ENCODE measurements at regions not wholly inside any gene's neighbourhood (a gene's known extent, or its start where the extent isn't known, plus 50 kb on each side); places are given as distances from the start of the nearest gene placed in this dataset.
A peak's percentile ranks its signal among the peaks of the same experiment; 100 is the strongest.

DNA sequence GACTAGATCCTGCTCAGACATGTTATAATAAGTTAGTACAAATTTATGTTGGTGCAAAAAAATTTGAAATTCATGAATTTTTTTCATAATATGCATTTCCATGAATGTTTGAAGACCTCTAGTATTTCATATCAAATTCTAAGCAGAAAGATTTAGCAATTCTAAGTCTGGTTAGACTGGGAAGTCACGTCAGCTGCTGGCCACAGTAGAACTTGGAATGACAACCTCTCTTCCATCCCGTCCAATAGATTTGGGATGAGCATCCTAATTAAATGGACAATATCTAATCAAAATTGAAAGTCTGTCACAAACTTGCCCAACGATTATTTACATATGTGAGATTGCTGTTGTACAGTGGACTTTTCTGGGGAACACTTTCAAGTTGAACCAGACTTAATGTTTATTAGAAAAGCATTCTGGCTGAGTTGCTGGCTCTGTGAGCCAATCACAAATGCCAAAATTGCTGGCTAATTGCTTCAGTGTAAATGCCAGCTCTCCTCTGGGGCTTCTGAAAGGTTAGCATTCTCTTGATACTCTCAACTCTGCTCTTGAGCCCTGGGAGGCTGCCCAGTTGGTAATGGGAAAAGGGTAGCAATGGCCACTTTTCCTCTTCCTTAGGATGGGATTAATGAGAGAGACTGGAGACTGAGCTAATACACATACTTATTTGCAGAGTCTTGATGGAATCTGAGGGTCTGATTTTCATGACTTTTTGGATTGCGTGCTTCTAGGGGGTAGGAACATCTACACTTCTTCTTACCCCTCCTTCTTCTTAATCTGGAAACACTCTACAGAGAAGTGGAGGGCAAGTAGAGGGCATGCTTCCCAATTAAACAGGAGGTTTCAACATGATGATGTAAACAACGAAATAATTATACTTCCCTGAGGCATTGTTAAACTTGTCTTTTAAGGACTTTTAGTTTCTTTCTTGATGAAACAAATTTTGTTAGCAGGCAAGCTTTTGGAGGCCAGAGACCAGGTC is 253.5 kb downstream of the BAMBI start:
- no peak for DNase-seq

DNA sequence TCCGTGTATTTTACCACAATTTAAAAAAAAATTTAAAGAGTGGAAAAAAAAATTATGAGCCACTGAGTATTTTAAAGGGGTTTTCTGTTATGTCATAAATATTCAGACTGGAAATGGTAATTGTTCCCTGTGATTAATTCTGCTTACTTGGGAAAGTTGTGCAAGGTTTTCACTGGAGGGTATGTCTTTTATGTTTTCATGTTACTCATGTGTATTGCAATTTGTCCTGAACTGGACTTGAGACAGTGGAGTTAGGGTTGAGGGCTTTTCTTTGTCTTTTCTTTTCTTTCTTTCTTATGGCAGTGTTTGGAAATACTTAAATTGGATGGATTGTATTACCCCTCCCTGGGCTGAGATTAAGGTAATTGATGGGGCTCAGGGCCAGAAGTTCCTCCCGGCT is 257.7 kb downstream of the BAMBI start:
- DNase-seq: no peak

DNA sequence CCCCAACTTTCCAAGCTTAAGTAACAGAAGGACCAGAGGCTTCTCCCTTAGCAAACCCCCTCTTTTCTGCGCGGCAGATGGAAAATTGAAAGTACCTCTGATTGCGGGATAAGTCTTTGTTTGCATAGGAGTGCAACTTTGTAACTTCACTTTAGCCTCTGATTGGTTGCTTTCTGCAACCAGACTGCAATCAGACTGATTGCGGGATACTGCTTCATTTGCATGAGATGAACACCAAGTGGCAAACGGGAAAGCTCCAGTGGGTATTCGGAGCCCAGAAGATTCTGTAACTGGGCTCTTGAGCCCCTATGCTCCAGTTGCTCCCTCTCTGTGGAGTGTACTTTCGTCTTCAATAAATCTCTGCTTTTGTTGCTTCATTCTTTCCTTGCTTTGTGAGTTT is 260.6 kb downstream of the BAMBI start:
- no peak for DNase-seq

DNA sequence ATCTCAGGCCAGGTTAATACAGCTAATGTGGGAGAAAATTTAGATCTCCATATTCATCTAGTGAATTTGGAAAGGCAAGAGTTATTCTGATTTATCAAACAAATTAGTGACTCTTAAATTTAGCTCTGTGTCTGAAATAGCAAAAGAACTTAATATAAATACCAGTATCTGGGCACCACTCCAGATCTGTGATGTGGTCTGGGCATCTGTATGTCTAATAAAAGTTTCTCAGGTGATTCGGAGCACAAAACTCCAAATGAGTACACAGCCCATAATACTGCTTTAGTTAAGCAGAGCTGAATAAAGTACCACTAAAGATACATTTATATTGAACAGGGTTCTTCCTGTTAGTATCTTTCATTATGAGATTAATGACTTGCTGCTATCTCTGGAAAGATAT is 261.4 kb downstream of the BAMBI start:
- DNase-seq: no peak

DNA sequence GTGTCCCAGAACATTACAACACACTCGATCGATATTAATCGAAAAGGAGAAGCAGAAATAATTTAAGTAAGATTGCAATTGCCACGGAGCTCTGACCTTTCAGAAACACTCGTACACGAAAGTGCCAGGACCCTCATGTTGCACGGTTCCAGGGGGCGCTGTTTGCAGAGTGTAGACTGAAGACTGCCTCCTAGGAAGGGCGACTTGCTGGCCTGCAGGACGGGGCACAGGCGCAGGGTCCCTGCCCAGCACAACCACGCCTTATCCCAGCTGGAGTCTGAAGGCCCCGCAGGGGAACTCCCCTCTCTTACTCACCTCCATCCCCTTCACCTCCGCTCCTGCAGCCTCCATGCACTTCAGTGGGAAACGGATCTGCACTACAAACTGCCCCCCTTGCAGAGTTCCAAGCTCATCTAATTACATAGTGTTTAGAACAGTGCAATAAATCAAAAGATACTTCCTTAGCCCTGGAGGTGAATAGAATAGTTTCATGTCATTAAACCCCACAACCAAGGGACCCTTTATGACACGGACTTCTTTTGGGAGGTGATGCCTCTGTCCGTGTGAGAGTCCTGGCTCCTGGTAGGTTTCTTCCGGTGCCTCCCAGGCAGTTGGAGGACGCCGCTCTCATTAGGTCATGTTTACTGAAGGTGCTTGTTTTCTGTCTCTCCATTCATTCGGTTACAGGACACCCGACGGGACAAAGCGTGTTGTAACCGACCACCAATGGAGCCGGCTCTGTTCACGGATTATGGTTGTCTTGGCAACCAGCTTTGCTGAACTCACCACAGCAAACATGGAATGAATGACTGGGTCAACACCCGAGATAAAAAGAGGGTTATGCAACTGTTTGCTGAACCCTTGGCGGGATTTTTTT is 262.2 kb downstream of the BAMBI start:
- peak; percentile 28 for DNase-seq

DNA sequence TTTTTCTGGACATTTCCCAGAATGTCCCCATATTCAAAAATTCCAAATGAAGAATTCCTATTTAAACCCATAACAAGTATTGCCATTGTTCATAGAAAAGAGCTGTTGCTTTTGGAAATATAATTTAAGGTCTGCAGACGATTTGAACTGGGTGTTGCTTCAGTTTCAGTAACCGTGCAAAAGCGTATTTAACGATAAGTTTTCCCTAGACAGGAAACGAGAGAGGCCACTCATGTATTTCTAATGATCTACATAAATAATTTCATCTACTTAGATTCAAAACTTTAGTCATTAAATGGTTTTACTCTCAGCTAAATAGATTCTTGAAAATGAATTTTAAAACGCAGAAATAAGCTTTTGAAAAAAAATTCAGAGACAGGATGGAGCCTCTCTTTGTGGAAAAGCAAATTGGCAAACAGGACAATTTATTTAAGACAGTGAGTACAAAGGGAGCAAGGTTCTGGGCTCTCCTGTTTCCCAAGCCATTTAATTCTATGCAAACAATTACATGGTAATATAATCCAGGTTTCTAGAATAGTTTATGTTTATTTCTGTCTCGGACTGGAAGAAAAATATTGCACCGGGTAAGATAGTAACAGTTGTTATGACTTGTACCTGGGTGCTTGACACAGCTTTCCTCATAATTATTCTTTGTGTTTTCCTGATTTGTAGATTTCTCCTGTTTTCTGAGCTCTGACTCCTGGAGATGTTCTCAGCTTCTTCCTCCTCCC is 263.0 kb downstream of the BAMBI start:
- DNase-seq: peak; percentile 10

DNA sequence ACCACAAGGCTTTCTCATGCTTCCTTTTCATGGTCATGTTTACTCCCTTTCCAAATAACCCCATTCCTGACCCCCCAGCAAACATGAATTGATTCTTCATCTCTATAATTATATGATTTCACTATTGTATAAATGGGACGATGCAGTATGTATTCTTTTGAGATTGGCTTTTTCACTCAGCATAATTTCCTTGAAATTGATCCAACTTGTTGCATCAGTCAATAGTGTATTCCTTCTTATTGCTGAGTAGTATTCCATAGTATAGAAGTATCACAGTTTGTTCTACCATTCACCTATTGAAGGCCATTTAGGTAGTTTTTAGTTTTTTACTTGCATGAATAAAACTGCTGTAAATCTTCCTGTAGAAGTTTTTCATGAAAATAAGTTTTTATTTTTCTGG is 264.7 kb downstream of the BAMBI start:
- DNase-seq: no peak

DNA sequence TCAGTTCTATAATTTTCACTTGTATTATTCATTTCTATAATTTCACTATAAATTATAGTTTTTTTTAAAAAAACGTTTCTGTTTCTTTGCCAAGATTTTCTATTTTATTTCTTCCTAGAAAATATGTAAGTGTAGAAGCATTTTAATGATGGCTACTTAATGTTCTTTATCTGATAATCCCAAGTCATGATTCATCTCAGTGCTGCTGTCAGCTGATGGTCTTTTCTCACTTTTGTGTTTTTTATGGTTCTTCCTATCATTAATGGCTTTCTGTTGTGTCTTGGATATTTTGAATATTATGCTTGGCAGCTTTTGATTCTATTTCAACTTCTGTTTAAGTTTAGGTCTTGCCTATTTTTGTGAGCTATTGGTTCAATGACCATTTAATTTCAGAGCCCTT is 268.6 kb downstream of the BAMBI start:
- no peak for DNase-seq

DNA sequence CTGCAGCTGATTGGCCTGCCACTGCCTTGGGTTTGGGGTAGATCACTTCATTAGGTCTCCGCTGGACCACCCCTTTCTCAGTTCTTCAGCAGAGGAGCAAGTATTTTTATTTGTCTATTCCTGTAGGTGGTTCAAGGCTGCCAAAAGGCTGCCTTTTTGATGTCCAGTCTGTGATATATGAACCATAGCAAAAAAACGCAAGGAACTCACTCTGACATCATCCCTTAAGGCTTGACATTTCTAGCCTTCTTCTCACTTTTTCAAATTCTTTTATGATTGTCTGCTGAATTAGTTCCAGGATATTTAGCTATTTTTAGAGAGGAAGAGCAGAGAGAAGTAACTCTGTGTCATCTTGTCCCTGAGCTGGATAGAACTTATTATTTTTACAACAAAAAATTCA is 269.2 kb downstream of the BAMBI start:
- DNase-seq: no peak

DNA sequence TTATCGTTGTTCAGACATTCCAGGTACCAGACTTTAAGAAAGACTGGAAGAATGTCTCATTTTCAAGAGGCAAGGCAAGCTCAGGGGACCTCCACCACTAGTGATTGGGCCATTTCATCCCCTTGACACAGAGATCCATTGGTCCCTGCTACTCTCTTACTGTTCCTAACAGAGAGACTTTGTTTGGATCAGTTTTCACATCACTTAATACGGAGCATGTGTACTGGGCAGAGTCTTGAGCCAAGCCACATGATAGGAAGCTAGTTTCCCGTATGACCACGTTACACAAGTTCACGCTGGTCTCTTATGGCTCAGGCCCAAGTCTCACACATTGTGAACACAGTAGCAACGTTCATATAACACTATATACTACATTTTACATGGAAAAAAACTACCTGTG is 269.9 kb downstream of the BAMBI start:
- DNase-seq: no peak

DNA sequence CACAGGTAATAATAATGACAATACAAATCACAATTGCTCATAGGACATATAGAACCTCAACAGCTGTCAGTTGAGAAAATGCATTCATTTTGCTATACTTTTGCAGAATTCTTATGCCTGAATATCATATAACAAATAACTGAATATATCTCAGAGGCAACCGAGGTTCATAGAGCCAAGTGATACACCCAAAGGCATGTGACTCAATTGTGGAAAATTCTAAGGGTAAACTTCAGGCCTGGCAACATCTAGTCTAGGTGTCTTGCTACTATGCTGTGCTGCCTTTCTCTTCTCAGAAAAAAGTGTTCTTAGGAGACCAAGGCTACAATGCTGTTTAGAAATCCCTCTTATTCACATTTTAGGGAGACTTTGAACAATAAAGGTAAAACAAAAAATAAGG is 270.7 kb downstream of the BAMBI start:
- no peak for DNase-seq

DNA sequence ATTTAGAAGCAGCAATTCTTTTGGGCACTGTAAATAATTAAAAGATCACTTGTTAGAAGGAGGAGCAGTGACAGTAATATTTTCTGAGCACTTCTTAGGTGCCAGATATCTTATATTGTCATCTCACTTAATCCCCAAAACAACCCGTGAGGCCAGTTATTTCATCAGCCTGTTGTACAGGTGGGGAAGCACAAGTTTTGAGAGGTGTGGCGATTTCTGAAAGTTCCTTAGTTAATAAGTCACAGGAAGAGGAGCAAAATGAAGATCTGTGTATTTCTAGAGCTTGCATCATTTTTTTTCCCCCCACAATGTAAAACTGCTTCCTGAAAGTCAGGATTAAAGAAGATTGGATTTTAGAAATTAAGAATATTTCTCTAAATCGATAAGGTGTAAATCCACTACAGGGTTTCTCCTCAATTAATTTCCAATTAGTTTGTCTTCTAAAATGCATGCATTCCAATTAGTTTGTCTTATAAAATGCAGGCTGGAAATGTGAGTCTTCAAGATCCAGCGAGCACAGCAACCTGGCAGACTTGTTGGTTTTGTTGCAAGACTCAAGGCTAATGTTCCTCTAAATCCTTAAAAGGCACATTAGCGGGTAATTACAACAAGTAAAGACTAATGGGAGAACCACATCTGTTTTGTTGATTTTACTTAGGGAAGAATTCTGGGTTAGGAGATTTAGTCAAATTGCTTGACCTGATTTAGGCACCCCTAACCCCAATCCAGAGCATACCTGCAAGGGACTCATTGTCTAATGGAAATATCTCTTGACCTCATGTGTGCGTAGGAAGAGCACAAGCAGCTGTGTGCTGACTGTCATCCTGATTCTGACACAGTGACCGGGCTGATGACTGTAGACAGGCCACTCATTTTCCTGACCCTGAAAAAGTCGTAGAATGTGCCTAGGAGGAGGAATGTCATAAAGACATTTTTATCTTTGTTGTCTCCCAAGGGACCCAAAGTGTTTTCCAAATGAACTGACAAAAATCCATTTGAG is 272.0 kb downstream of the BAMBI start:
- no peak for DNase-seq

DNA sequence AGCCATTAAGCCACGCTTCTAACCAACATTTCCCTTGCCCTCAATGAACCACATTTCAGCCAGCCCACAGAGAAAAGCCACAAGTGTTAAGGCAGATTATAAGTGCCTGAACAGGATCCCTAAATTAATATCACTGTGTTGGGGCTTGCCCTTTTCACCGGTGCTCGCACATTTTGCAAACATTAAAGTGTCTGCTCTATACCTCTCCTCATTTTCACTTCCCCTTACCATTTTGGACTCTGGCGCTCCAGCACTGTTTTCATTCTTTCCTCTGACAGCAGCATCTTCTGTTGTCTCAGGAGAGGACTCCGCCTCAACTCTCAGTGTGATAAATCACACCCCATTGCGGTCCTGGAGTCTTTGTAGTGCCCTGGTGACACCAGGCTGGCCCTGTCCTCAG is 274.2 kb downstream of the BAMBI start:
- DNase-seq: no peak

DNA sequence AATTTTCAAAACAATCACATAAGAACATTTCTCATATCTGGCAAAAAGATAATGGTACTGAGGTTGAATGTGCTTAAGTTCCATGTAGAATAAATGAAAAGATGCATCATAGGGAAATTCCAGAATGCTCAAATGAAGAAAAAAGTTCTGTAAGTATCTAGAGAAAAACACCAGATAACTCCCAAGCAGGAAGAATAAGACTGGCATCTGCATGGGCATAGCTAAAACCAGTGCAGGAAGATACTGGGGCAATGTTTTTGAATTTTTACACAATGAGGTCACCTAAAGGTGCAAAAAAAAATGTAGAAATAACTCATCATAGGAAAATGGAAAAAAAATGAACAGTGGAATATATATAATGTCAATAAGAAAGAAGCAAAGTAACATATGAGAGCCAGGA is 275.2 kb downstream of the BAMBI start:
- DNase-seq: no peak

DNA sequence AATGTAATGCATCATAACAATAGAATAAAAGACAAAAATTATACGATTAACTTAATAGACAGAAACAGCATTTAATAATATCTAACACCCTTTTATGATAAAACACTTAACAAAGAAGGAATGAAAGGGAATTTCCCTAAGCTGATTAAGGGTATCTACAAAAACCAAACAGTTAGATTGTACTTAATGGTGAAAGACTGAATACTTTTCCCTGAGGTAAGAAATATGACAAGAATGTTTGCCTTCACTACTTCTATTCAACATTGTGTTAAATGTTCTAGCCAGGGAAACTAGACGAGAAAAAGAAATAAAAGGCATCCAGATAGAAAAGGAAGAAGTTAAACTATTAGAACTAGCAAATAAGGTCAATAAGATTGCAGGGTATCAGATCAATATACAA is 276.9 kb downstream of the BAMBI start:
- DNase-seq: no peak

DNA sequence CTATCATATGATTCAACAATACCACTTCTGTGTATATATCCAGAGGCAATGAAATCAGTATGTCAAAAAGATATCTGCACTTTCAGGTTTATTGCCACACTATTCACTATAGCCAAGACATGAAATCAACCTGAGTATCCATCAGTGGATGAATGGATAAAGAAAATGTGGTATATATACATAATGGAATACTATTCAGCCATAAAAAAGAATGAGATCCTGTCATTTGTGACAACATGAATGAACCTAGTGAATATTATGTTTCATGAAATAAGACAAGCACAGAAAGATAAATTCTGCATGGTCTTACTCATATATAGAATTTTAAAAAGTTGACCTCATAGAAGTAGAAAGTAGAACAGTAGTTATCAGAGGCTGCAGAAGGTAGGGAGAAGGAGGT is 281.1 kb downstream of the BAMBI start:
- no peak for DNase-seq

DNA sequence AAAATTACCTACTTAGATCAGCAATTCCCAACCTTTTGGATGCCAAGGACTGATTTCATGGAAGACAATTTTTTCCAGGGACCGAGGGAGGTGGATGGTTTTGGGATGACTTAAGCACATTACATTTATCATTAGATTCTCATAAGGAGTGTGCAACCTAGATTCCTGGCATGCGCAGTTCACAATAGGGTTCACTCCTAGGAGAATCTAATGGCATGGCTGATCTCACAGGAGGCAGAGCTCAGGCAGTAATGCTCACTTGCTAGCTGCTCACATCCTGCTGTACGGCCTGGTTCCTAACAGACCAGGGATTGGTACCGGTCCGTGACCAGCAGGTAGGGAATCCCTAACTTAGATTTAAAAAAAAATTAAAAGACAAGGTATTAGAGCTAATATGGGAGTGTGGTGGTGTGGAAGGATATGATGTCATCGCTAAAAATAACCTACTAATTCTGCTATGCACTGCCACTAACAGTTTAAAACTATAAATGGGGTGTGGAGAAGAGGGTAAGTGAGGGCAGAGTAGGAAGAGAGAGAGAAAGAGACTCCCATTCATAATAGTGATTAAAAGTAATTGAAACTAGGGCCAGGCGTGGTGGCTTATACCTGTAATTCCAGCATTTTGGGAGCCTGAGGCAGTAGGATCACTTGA is 282.7 kb downstream of the BAMBI start:
- DNase-seq: peak; percentile 2

DNA sequence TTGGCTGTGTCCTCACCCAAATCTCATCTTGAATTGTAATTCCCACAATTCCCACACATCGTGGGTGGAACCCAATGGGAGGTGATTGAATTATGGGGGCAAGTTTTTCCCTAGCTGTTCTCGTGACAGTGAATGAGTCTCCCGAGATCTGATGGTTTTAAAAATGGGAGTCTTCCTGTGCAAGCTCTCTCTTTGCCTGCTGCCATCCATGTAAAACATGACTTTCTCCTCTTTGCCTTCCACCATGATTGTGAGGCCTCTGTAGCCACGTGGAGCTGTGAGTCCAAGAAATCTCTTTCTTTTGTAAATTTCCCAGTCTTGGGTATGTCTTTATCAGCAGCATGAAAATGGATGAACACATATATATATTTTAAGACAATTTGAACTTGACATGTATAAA is 285.4 kb downstream of the BAMBI start:
- DNase-seq: no peak

DNA sequence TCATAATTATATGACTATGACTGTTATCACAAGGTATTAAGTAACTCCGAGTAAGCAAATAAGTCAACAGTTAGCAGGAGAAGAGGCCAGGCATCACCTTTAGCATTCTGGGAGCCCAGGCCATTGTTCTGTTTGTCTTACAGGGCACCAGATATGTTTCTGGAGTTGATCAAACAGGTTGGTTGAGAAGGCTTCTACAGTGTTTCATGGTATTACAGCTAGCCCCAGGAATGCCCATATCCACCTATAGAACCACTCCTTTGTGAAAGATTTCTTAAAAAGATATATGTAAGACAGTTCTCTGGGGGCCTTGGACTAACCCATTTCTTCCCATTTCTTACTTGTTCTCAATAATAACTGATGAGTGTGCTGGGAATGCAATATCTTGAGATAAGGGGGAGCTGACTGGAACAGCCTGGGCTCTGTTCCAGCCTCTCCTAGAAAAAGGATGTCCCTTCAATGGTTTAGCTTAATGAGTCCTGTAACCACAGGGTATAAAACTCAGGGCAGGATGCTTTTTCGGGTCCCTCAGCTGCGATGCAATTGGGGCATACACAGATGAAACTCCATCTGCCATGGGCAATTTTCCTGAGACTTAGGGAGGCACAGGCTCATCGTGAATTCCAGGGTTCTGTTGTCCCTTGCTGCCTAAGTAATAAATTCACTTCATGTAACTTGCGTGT is 286.4 kb downstream of the BAMBI start:
- no peak for DNase-seq

DNA sequence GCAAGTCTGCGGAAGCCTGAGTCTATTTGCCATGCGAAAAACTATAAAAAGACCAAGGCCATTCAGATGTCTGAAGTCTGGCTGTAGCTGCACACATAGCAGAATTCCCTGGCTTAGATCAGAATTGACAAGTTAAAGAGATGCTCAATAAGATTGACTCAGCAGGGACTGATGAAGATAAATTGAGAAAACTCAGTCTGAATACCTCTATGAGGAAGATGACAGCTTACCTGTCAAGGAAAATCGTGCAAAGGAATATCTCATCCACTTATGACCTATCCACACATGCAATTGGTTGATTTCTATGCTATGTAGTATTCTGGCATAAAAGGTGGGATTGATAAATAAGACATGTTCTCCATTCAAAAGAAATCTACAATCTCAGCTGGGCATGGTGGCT is 288.6 kb downstream of the BAMBI start:
- DNase-seq: no peak

DNA sequence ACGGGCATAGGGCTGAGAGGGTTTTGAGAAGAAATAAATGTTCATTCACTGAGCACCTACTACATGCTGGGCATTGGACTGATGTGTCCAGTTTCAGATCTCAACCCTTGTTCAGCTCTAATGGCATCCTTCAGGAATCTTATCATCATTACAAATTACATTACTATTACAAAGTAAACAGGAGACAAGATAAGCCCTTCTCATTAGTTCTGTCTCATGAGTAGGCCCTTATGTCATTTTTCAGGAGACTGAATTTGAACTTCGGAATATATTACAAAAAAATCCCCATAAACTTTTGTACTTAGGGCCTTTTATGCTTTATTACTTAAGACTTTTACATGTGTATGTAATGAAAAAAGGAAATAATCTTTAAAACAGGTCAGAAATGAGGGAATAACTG is 289.7 kb downstream of the BAMBI start:
- no peak for DNase-seq

All from DMS79 treated with DMSO at 0.1 percent for 48 hours (cell line).